ENCODE measurements at regions not wholly inside any gene's neighbourhood (a gene's known extent, or its start where the extent isn't known, plus 50 kb on each side); places are given as distances from the start of the nearest gene placed in this dataset.

GRCh38 chr4:189261475-189261874 lies 679.2 kb upstream of the FRG1 start:
- H3K4me1 ChIP-seq (ENCODE audit: insufficient read depth, low read length): peaks cover 2% of the 10 kb centered on the region; the same call in 1 of the 2 replicates
- no peaks in the 10 kb centered on the region for H3K27me3 ChIP-seq (ENCODE audit: insufficient read depth, low read length)
- no peaks in the 10 kb centered on the region for H3K36me3 ChIP-seq (ENCODE audit: insufficient read depth, low read length)
- no peak overlapping the region for H3K9ac ChIP-seq (ENCODE audit: low read depth, low read length)
- H3K4me3 ChIP-seq (ENCODE audit: low read length): no peak overlapping the region
- 100% methylated on average over 1 of the region's 1 CpG for WGBS
- H3K27ac ChIP-seq (ENCODE audit: low read depth, low read length): no peak overlapping the region
- peaks cover 14% of the 10 kb centered on the region for H3K9me3 ChIP-seq (ENCODE audit: insufficient read depth, low read depth, low read length)

- H3K9ac ChIP-seq (ENCODE audit: low read depth, low read length): no peak overlapping the region
- H3K9me3 ChIP-seq (ENCODE audit: insufficient read depth, low read depth, low read length): peaks cover 14% of the 10 kb centered on the region
- H3K27me3 ChIP-seq (ENCODE audit: insufficient read depth, low read length): no peaks in the 10 kb centered on the region
- H3K4me1 ChIP-seq (ENCODE audit: insufficient read depth, low read length): no peaks in the 10 kb centered on the region
- 93% methylated on average over 7 of the region's 7 CpGs for WGBS
- H3K4me3 ChIP-seq (ENCODE audit: low read length): no peak overlapping the region
- no peaks in the 10 kb centered on the region for H3K36me3 ChIP-seq (ENCODE audit: insufficient read depth, low read length)
- H3K27ac ChIP-seq (ENCODE audit: low read depth, low read length): no peak overlapping the region
These were observed 675.2 kb upstream of the FRG1 start for GRCh38 chr4:189265515-189265914.

DNA sequence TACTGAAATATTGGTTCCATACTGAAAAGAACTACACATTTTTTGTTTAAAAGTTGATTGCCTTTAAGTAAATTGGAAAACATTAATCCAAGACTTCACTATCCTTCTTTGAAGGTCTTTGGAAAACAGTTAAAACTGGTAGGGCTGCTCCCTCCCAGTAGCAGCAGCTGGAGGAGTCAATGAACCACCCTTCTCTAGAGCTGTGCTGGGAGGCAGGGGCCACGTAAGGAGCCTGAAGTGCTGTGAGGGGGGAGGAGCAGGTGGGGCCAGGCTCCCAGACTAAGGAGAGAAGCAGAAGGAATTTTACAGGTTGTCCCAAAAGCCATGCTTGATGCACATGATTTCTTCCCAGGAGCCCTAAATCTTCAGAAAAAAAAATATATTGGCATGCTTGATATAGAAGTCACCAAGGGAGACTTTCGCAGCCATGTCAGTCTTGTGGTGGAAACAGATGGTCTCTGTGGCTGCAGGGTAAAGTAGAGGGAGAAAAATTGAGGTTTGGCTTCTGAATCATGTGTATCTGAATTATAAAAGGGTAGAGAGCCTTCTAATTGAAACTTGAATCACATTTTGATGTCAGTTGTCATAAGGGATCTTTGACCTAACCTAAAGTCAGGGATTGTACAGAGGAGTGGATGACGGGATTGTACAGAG lies 673.2 kb upstream of the FRG1 start:
- no peaks in the 10 kb centered on the region for H3K9me3 ChIP-seq (ENCODE audit: insufficient read depth, low read depth, low read length)
- WGBS: 94% methylated on average over 3 of the region's 3 CpGs
- no peak overlapping the region for H3K4me3 ChIP-seq (ENCODE audit: low read length)
- no peak overlapping the region for H3K27ac ChIP-seq (ENCODE audit: low read depth, low read length)
- H3K36me3 ChIP-seq (ENCODE audit: insufficient read depth, low read length): no peaks in the 10 kb centered on the region
- H3K27me3 ChIP-seq (ENCODE audit: insufficient read depth, low read length): no peaks in the 10 kb centered on the region
- no peak overlapping the region for H3K9ac ChIP-seq (ENCODE audit: low read depth, low read length)
- no peaks in the 10 kb centered on the region for H3K4me1 ChIP-seq (ENCODE audit: insufficient read depth, low read length)

- H3K9ac ChIP-seq (ENCODE audit: low read depth, low read length): no peak overlapping the region
- no peaks in the 10 kb centered on the region for H3K27me3 ChIP-seq (ENCODE audit: insufficient read depth, low read length)
- peaks cover 3% of the 10 kb centered on the region; the same call in 1 of the 2 replicates for H3K9me3 ChIP-seq (ENCODE audit: insufficient read depth, low read depth, low read length)
- no peak overlapping the region for H3K27ac ChIP-seq (ENCODE audit: low read depth, low read length)
- no peaks in the 10 kb centered on the region for H3K36me3 ChIP-seq (ENCODE audit: insufficient read depth, low read length)
- no peak overlapping the region for H3K4me3 ChIP-seq (ENCODE audit: low read length)
- WGBS: 89% methylated on average over 3 of the region's 3 CpGs
- no peaks in the 10 kb centered on the region for H3K4me1 ChIP-seq (ENCODE audit: insufficient read depth, low read length)
These were observed 662.0 kb upstream of the FRG1 start for GRCh38 chr4:189278597-189279165.

DNA sequence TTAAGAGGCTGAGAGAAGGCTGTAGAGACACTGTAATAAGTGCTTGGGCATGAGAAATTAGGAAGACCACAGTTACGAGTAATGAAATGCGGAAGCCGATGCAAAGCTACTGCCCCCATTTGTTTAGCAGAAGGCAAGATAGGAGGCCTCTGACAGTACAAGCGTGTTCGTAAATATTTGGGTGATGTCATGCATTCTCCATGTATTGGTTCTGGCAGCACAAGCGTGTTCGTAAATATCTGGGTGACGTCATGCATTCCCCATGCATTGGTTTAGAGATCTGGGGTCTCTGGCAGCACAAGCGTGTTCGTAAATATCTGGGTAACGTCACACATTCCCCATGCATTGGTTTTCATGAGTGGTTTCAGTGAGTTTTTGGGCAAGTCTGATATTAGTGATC lies 661.5 kb upstream of the FRG1 start:
- Histone ChIP-seq H3K4me1 (ENCODE audit: insufficient read depth, low read length) (no peaks in the 10 kb centered on the region), H3K36me3 (ENCODE audit: insufficient read depth, low read length) (no peaks in the 10 kb centered on the region), H3K27ac (ENCODE audit: low read depth, low read length) (no peak overlapping the region), H3K4me3 (ENCODE audit: low read length) (no peak overlapping the region), H3K9ac (ENCODE audit: low read depth, low read length) (no peak overlapping the region), H3K9me3 (ENCODE audit: insufficient read depth, low read depth, low read length) (peaks cover 3% of the 10 kb centered on the region; the same call in 1 of the 2 replicates), H3K27me3 (ENCODE audit: insufficient read depth, low read length) (no peaks in the 10 kb centered on the region)
- WGBS: 94% methylated on average over 11 of the region's 11 CpGs

DNA sequence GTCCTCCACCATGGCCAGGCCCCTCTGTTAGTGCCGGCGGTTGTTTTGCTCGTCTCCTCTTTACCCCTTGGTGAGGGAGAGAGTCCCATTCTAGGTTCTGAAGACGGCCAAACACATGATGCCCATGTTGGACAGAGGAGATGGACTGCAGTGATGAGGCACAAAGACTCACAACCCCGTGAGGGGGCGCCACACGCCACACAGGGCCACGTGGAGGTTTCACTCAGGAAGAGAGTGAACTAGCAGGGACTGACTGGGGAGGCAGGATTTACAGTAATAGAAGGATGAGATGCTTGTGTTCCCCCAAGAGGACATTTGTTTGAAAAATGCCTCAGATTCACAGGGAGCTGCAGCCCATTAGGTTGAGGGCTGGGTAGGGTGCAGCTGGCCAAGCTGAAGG lies 655.3 kb upstream of the FRG1 start:
- H3K9ac ChIP-seq (ENCODE audit: low read depth, low read length): no peak overlapping the region
- H3K4me3 ChIP-seq (ENCODE audit: low read length): no peak overlapping the region
- H3K27me3 ChIP-seq (ENCODE audit: insufficient read depth, low read length): no peaks in the 10 kb centered on the region
- no peak overlapping the region for H3K27ac ChIP-seq (ENCODE audit: low read depth, low read length)
- no peaks in the 10 kb centered on the region for H3K9me3 ChIP-seq (ENCODE audit: insufficient read depth, low read depth, low read length)
- H3K4me1 ChIP-seq (ENCODE audit: insufficient read depth, low read length): no peaks in the 10 kb centered on the region
- no peaks in the 10 kb centered on the region for H3K36me3 ChIP-seq (ENCODE audit: insufficient read depth, low read length)
- WGBS: 85% methylated on average over 8 of the region's 8 CpGs

DNA sequence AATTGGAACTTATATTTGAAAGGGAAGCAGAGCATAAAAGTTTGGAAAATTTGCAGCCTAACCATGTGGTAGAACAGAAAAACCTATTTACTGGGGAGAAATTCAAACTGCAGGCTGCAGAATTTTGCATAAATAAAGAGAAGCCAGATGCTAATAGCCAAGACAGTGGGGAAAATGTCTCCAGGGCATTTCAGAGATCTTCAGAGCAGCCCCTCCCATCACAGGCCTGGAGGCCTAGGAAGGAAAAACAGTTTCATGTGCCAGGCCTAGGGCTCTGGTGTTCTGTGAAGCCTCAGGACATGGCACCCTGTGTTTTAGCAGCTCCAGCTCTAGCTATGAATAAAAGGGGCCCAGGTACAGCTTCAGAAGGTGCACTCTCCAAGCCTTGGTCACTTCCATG lies 648.7 kb upstream of the FRG1 start:
- no peak overlapping the region for H3K27ac ChIP-seq (ENCODE audit: low read depth, low read length)
- H3K27me3 ChIP-seq (ENCODE audit: insufficient read depth, low read length): no peaks in the 10 kb centered on the region
- H3K4me1 ChIP-seq (ENCODE audit: insufficient read depth, low read length): no peaks in the 10 kb centered on the region
- H3K36me3 ChIP-seq (ENCODE audit: insufficient read depth, low read length): no peaks in the 10 kb centered on the region
- H3K9ac ChIP-seq (ENCODE audit: low read depth, low read length): no peak overlapping the region
- H3K4me3 ChIP-seq (ENCODE audit: low read length): no peak overlapping the region
- H3K9me3 ChIP-seq (ENCODE audit: insufficient read depth, low read depth, low read length): no peaks in the 10 kb centered on the region

GRCh38 chr4:189293459-189293858 lies 647.2 kb upstream of the FRG1 start:
- Histone ChIP-seq H3K27me3 (ENCODE audit: insufficient read depth, low read length) (no peaks in the 10 kb centered on the region), H3K36me3 (ENCODE audit: insufficient read depth, low read length) (no peaks in the 10 kb centered on the region), H3K4me1 (ENCODE audit: insufficient read depth, low read length) (no peaks in the 10 kb centered on the region), H3K27ac (ENCODE audit: low read depth, low read length) (no peak overlapping the region), H3K9me3 (ENCODE audit: insufficient read depth, low read depth, low read length) (no peaks in the 10 kb centered on the region), H3K4me3 (ENCODE audit: low read length) (no peak overlapping the region), H3K9ac (ENCODE audit: low read depth, low read length) (no peak overlapping the region)
- WGBS: 91% methylated on average over 3 of the region's 3 CpGs

DNA sequence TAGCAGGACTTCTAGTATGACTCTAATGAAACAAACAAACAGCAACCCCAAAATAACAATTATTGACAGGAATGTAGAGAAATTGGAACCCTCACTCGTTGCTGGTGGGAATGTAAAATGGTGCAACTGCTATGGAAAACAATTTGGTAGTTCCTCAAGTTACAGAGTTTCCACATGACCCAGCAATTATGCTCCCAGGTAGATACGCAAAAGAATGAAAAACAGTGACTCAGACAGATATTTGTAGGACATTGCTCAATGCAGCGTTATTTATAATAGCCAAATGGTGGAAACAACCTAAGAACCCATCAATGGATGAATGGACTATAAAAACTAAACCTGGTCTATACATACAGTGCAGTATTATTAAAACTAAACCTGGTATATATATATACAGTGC lies 646.1 kb upstream of the FRG1 start:
- no peak overlapping the region for H3K9ac ChIP-seq (ENCODE audit: low read depth, low read length)
- no peaks in the 10 kb centered on the region for H3K27me3 ChIP-seq (ENCODE audit: insufficient read depth, low read length)
- 97% methylated on average over 3 of the region's 3 CpGs for WGBS
- H3K27ac ChIP-seq (ENCODE audit: low read depth, low read length): no peak overlapping the region
- no peaks in the 10 kb centered on the region for H3K9me3 ChIP-seq (ENCODE audit: insufficient read depth, low read depth, low read length)
- no peaks in the 10 kb centered on the region for H3K36me3 ChIP-seq (ENCODE audit: insufficient read depth, low read length)
- no peaks in the 10 kb centered on the region for H3K4me1 ChIP-seq (ENCODE audit: insufficient read depth, low read length)
- no peak overlapping the region for H3K4me3 ChIP-seq (ENCODE audit: low read length)

- Histone ChIP-seq H3K27me3 (ENCODE audit: insufficient read depth, low read length) (no peaks in the 10 kb centered on the region), H3K27ac (ENCODE audit: low read depth, low read length) (no peak overlapping the region), H3K9me3 (ENCODE audit: insufficient read depth, low read depth, low read length) (no peaks in the 10 kb centered on the region), H3K36me3 (ENCODE audit: insufficient read depth, low read length) (no peaks in the 10 kb centered on the region), H3K4me1 (ENCODE audit: insufficient read depth, low read length) (no peaks in the 10 kb centered on the region), H3K4me3 (ENCODE audit: low read length) (no peak overlapping the region), H3K9ac (ENCODE audit: low read depth, low read length) (no peak overlapping the region)
- WGBS: 75% methylated on average over 5 of the region's 5 CpGs
These were observed 641.0 kb upstream of the FRG1 start for GRCh38 chr4:189299706-189300105.

- Histone ChIP-seq H3K9ac (ENCODE audit: low read depth, low read length) (no peak overlapping the region), H3K27ac (ENCODE audit: low read depth, low read length) (no peak overlapping the region), H3K9me3 (ENCODE audit: insufficient read depth, low read depth, low read length) (no peaks in the 10 kb centered on the region), H3K4me3 (ENCODE audit: low read length) (no peak overlapping the region), H3K4me1 (ENCODE audit: insufficient read depth, low read length) (no peaks in the 10 kb centered on the region), H3K27me3 (ENCODE audit: insufficient read depth, low read length) (no peaks in the 10 kb centered on the region), H3K36me3 (ENCODE audit: insufficient read depth, low read length) (no peaks in the 10 kb centered on the region)
- WGBS: 91% methylated on average over 9 of the region's 9 CpGs
These were observed 639.0 kb upstream of the FRG1 start for GRCh38 chr4:189301692-189302091.

GRCh38 chr4:189302719-189303118 lies 638.0 kb upstream of the FRG1 start:
- H3K4me1 ChIP-seq (ENCODE audit: insufficient read depth, low read length): no peaks in the 10 kb centered on the region
- no peak overlapping the region for H3K4me3 ChIP-seq (ENCODE audit: low read length)
- no peak overlapping the region for H3K9ac ChIP-seq (ENCODE audit: low read depth, low read length)
- no peaks in the 10 kb centered on the region for H3K9me3 ChIP-seq (ENCODE audit: insufficient read depth, low read depth, low read length)
- no peaks in the 10 kb centered on the region for H3K27me3 ChIP-seq (ENCODE audit: insufficient read depth, low read length)
- H3K27ac ChIP-seq (ENCODE audit: low read depth, low read length): no peak overlapping the region
- WGBS: 92% methylated on average over 8 of the region's 8 CpGs
- no peaks in the 10 kb centered on the region for H3K36me3 ChIP-seq (ENCODE audit: insufficient read depth, low read length)

All from HUES64 (cell line).